GM12878 (cell line): ENCODE measurements at regions not wholly inside any gene's neighbourhood (a gene's known extent, or its start where the extent isn't known, plus 50 kb on each side); places are given as distances from the start of the nearest gene placed in this dataset.

ENCODE experiments used
- ATAC-seq: fragments of 200-7000 bp; cut with Tn5 transposase; 3 replicates; pipeline ENCODE4 v1.9.1; 2020; ENCODE audit warnings: mild to moderate bottlenecking, moderate library complexity
- BruUV-seq: library from RNA; stranded (reverse); fragments of 400-500 nt; replicated peaks from 2 replicates; lab custom pipeline; 2021; lab: Mats Ljungman, UMichigan
- CTCF ChIA-PET: fragments of 300-600 bp; sonication (Branson Sonifier 250); formaldehyde crosslinking; extraction: SDS; loops from one replicate; lab custom pipeline; 2021; ENCODE audit warnings: inconsistent platforms; lab: Yijun Ruan, JAX
- POLR2A ChIA-PET: fragments of 350-600 bp; formaldehyde crosslinking; extraction: SDS; loops from one replicate; lab custom pipeline; 2021; ENCODE audit warnings: inconsistent platforms; lab: Charles Lee
- RAD21 ChIA-PET: fragments of 300-600 bp; sonication (Branson Sonifier 250); formaldehyde crosslinking; loops from one replicate; lab custom pipeline; 2023; ENCODE audit warnings: antibody characterized with exemption; ENCODE audit not compliant: unreplicated experiment; lab: Charles Lee
- SMC1A ChIA-PET: fragments of 300-600 bp; sonication (Branson Sonifier 250); formaldehyde crosslinking; loops from one replicate; lab custom pipeline; 2023; ENCODE audit not compliant: unreplicated experiment, uncharacterized antibody; lab: Charles Lee
- DNase-seq: peaks from one replicate; pipeline ENCODE4 v3.0.0-alpha.2; 2011; ENCODE audit warnings: low read depth, low spot score
- FAIRE-seq: peaks from 3 replicates; lab custom pipeline; 2011; peaks lifted over from hg19 to GRCh38; lab: Jason Lieb, UNC
- H2AFZ ChIP-seq: 2 replicates; pipeline ENCODE4 v1.6.0; 2011; ENCODE audit warnings: low read depth, low read length, control low read depth; ENCODE audit not compliant: control insufficient read depth
- H3K27ac ChIP-seq: 2 replicates; pipeline ENCODE4 v1.5.1; 2011; ENCODE audit warnings: control low read depth; ENCODE audit not compliant: control insufficient read depth, insufficient read depth
- H3K27me3 ChIP-seq, 2 experiments: replicated peaks in 1 of 2; 2 replicates each; pipeline versions ENCODE4 v1.6.0 to v1.6.1; 2011; ENCODE audit warnings: low read length in 1 of 2; ENCODE audit not compliant: control insufficient read depth in 2 of 2, insufficient read depth in 2 of 2
- H3K36me3 ChIP-seq, 2 experiments: 2 replicates each; pipeline ENCODE4 v1.5.1; 2011; ENCODE audit warnings: low read length in 1 of 2; ENCODE audit not compliant: control insufficient read depth in 2 of 2, insufficient read depth in 2 of 2
- H3K4me1 ChIP-seq: 2 replicates; pipeline ENCODE4 v1.6.1; 2011; ENCODE audit warnings: mild to moderate bottlenecking, low read length, moderate library complexity, mixed read lengths; ENCODE audit not compliant: control insufficient read depth, insufficient read depth
- H3K4me2 ChIP-seq: 2 replicates; pipeline ENCODE4 v1.6.0; 2011; ENCODE audit warnings: control low read depth; ENCODE audit not compliant: control insufficient read depth, insufficient read depth
- H3K4me3 ChIP-seq: fragments of 200-600 bp; sonication (generic); 2 replicates; pipeline ENCODE4 v1.5.1; 2016
- H3K79me2 ChIP-seq: 2 replicates; pipeline ENCODE4 v1.6.0; 2011; ENCODE audit warnings: low read length; ENCODE audit not compliant: control insufficient read depth, insufficient read depth
- H3K9ac ChIP-seq: 2 replicates; pipeline ENCODE4 v1.8.0; 2011; ENCODE audit warnings: low read length, control low read depth, mixed read lengths; ENCODE audit not compliant: control insufficient read depth, insufficient read depth
- H3K9me3 ChIP-seq: replicated peaks from 3 replicates; pipeline ENCODE4 v1.5.1; 2011; ENCODE audit warnings: mild to moderate bottlenecking, low read length; ENCODE audit not compliant: control insufficient read depth, insufficient read depth
- H4K20me1 ChIP-seq: 2 replicates; pipeline ENCODE4 v1.6.0; 2011; ENCODE audit not compliant: control insufficient read depth, insufficient read depth
- BHLHE40 ChIP-seq, 2 experiments: fragments of 450-650 bp in 1 of 2; IDR thresholded peaks; 2 replicates each; pipeline ENCODE4 v1.6.1; 2011 to 2017; ENCODE audit warnings: low read depth in 2 of 2, borderline replicate concordance in 1 of 2, improper control_type of control experiment in 1 of 2, low read length in 1 of 2, mild to moderate bottlenecking in 1 of 2
- BMI1 ChIP-seq: fragments of 450-650 bp; IDR thresholded peaks from 2 replicates; pipeline ENCODE4 v1.6.1; 2016; ENCODE audit warnings: mild to moderate bottlenecking, moderate library complexity, borderline replicate concordance
- HDAC6 ChIP-seq: fragments of 200-600 bp; sonication (generic); IDR thresholded peaks from one replicate; pipeline ENCODE4 v1.8.0; 2017; ENCODE audit warnings: antibody characterized with exemption; ENCODE audit not compliant: unreplicated experiment
- IKZF1 ChIP-seq: fragments of 450-650 bp; conservative IDR thresholded peaks from 2 replicates; pipeline ENCODE4 v1.6.1; 2017; ENCODE audit warnings: antibody characterized with exemption, mild to moderate bottlenecking
- POU2F2 ChIP-seq: IDR thresholded peaks from 3 replicates; pipeline ENCODE4 v1.6.1; 2011; ENCODE audit warnings: low read depth, mild to moderate bottlenecking, low read length, borderline replicate concordance
- ZNF24 ChIP-seq: fragments of 450-650 bp; IDR thresholded peaks from 2 replicates; pipeline ENCODE4 v1.6.1; 2017; ENCODE audit warnings: antibody characterized with exemption, mild to moderate bottlenecking
- WGBS: methylation state at CpG from one replicate; pipeline ENCODE4 v1.1.6; 2016; ENCODE audit warnings: low lambda C conversion rate; ENCODE audit not compliant: insufficient replicate concordance, insufficient coverage; ENCODE audit errors: missing lambda C conversion rate; 5-methylcytosine and 5-hydroxymethylcytosine counted together
- in situ Hi-C: fragments of 300-500 bp; cut with MboI; formaldehyde crosslinking; loops from 9 replicates; pipeline ENCODE4 v1.14.3; 2018; ENCODE audit warnings: mixed read lengths
- intact Hi-C: fragments of 100-400 bp; cut with micrococcal nuclease; formaldehyde crosslinking; loops from one replicate; pipeline ENCODE4 v1.14.2; 2022; ENCODE audit not compliant: unreplicated experiment
- TF ChIP-seq, protein P1 (sequence below): IDR thresholded peaks from 2 replicates; pipeline ENCODE4 v1.6.1; 2011; ENCODE audit warnings: low read depth, low read length, improper control_type of control experiment, borderline replicate concordance

DNA sequence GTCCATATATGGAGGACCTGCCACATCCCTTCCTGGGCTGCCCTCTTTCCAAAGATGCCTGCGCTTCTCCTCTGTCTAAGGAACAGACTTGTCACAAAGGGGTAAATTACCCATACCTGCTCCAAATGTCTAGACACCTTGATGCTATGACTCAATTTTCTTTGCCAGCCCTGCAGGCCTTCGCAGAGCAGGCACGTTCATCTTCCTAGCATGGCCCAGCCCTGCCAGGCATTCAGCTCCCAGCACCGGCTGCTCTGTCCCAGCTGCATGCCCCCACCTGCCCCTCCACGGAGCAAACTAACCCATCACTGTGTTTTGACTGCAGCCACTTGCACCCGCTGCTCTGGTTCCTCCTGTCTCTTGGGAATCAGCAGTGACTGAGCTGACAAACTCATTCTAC is 526.1 kb downstream of the MIAT start:
- CTCF ChIA-PET, result no interaction called here
- intact Hi-C loops, result no loop called here
- no peak for FAIRE-seq

DNA sequence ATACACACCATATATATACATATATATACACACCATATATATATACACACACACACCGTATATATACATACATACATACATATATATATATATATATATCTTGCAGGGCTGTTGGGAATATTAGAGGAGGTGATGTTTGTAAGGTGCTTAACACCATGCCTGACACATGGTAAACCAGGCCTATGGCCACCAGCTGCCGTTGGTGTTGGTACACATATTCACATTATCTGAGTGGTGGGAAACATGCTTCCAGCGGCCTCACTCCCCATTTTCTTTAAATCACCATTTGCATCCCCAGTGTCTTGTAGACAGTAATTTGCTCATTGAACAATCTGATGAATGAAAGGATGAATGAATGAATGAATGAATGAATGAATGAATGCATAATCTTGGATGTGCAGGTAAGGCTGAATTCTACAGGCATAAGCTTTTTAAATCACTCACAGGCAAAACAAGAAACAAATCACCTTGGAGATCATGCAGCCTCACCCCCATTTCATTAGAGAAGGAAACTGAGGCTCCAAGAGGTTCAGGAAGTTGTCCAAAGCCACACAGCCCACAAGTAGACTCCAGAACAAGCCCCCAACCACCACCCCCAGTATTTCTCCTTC is 527.8 kb downstream of the MIAT start:
- ChIA-PET CTCF (no interaction called here), SMC1A (no interaction called here), RAD21 (no interaction called here), POLR2A (no interaction called here)
- 42% methylated on average over 3 of the region's 3 CpGs for WGBS
- TF ChIP-seq, protein P1, sequence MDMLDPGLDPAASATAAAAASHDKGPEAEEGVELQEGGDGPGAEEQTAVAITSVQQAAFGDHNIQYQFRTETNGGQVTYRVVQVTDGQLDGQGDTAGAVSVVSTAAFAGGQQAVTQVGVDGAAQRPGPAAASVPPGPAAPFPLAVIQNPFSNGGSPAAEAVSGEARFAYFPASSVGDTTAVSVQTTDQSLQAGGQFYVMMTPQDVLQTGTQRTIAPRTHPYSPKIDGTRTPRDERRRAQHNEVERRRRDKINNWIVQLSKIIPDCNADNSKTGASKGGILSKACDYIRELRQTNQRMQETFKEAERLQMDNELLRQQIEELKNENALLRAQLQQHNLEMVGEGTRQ, result no peak
- TF ChIP-seq HDAC6, result no peak
- no peak for TF ChIP-seq BMI1
- TF ChIP-seq IKZF1, result no peak
- no peak for TF ChIP-seq POU2F2
- TF ChIP-seq ZNF24, result 0 out of 2 replicates have a peak, but pooled peaks have one; percentile 58
- H3K27me3 ChIP-seq, result no peaks in the 10 kb centered on the region
- DNase-seq (no peak), FAIRE-seq (no peak), ATAC-seq (no peak)
- H3K4me2 ChIP-seq, result no peak overlapping the region
- H2AFZ ChIP-seq, result no peak overlapping the region
- H3K27ac ChIP-seq, result no peak overlapping the region
- no peaks in the 10 kb centered on the region for H3K36me3 ChIP-seq
- H3K9ac ChIP-seq, result no peak overlapping the region
- H4K20me1 ChIP-seq, result no peaks in the 10 kb centered on the region
- in situ Hi-C loops (no loop called here), intact Hi-C loops (no loop called here)
- H3K4me3 ChIP-seq, result no peak overlapping the region
- no TSS peak for BruUV-seq
- no peaks in the 10 kb centered on the region for H3K4me1 ChIP-seq
- no peaks in the 10 kb centered on the region for H3K79me2 ChIP-seq
- H3K9me3 ChIP-seq, result no peaks in the 10 kb centered on the region

More for the DNA sequence above, 526.1 kb downstream of the MIAT start:
- SMC1A ChIA-PET, result interaction anchor here (0.6 kb wide), 1 partner anchor 395 kb away, joined by 3 read pairs; no protein-coding TSS in a partner anchor
- ATAC-seq (no peak), DNase-seq (no peak)
- no peak overlapping the region for H3K4me2 ChIP-seq
- BruUV-seq, result no TSS peak
- H4K20me1 ChIP-seq, result no peaks in the 10 kb centered on the region
- no peaks in the 10 kb centered on the region for H3K4me1 ChIP-seq
- POLR2A ChIA-PET, result no interaction called here
- no peaks in the 10 kb centered on the region for H3K79me2 ChIP-seq
- H3K27ac ChIP-seq, result no peak overlapping the region
- no peak overlapping the region for H2AFZ ChIP-seq
- WGBS, result 33% methylated on average over 6 of the region's 6 CpGs
- in situ Hi-C loops, result no loop called here
- no peaks in the 10 kb centered on the region for H3K36me3 ChIP-seq
- TF ChIP-seq BHLHE40 (IDR thresholded peaks at IDR 0.05; ENCODE audit: borderline replicate concordance in 1 of 2, low read depth in 2 of 2, low read length in 1 of 2), result no peak
- no peak overlapping the region for H3K9ac ChIP-seq
- H3K4me3 ChIP-seq, result no peak overlapping the region
- RAD21 ChIA-PET, result no interaction called here
- no peaks in the 10 kb centered on the region for H3K27me3 ChIP-seq
- no peaks in the 10 kb centered on the region for H3K9me3 ChIP-seq
